ENCODE measurements at regions not wholly inside any gene's neighbourhood (a gene's known extent, or its start where the extent isn't known, plus 50 kb on each side); places are given as distances from the start of the nearest gene placed in this dataset.

- intact Hi-C loops (cut with micrococcal nuclease), result no loop called here
- Mint-ChIP-seq H3K4me1 (ENCODE audit: low read depth) (no peaks in the 10 kb centered on the region), H3K27ac (no peak overlapping the region), H3K4me3 (no peak overlapping the region), H3K27me3 (no peaks in the 10 kb centered on the region), H3K36me3 (peaks cover 3% of the 10 kb centered on the region), H3K9me3 (peaks cover 30% of the 10 kb centered on the region)
- DNase-seq, result no peak
- CTCF ChIA-PET, result no interaction called here
- POLR2A ChIA-PET, result no interaction called here
Observed at GRCh38 chr16:35639233-35640205, 2180.1 kb downstream of the TP53TG3F start.

DNA sequence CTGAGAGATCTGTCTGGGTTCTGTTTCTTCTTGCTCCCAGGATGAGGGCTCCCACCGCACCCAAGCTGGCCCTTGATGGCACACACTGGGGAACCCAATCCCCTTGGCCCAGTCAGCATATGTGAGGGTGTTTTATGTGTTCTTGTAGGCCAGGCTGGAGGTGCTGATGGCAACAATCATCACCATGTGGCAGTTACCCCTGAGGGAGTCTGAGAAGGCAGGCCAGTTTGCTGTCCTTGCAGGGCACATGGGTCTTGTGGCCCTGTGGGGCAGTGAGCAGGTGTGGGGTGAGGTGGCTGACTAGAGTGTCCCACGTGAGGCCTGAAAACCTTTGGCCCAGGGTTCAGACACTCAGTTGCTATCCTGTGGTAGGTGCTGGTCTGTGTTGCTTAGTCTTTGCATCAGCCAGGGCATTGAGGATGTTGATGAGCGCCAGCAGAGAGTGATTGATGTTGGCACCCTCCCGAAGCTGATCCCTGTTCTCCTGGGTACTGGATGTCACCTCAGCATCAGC, 2183.0 kb downstream of the TP53TG3F start:
- peaks cover 35% of the 10 kb centered on the region for H3K9me3 Mint-ChIP-seq
- peaks cover 3% of the 10 kb centered on the region for H3K36me3 Mint-ChIP-seq
- POLR2A ChIA-PET, result no interaction called here
- CTCF ChIA-PET, result no interaction called here
- no peaks in the 10 kb centered on the region for H3K4me1 Mint-ChIP-seq (ENCODE audit: low read depth)
- no peaks in the 10 kb centered on the region for H3K27me3 Mint-ChIP-seq
- no peak for DNase-seq
- H3K27ac Mint-ChIP-seq, result no peak overlapping the region
- intact Hi-C loops (cut with micrococcal nuclease), result no loop called here
- H3K4me3 Mint-ChIP-seq, result no peak overlapping the region

GRCh38 chr16:35651841-35652240, 2192.4 kb downstream of the TP53TG3F start:
- no peak for DNase-seq
- intact Hi-C loops (cut with micrococcal nuclease), result no loop called here
- Mint-ChIP-seq H3K27me3 (no peaks in the 10 kb centered on the region), H3K4me3 (no peak overlapping the region), H3K9me3 (peaks cover 21% of the 10 kb centered on the region), H3K4me1 (ENCODE audit: low read depth) (no peaks in the 10 kb centered on the region), H3K27ac (no peak overlapping the region), H3K36me3 (no peaks in the 10 kb centered on the region)
- POLR2A ChIA-PET, result no interaction called here
- CTCF ChIA-PET, result no interaction called here

- intact Hi-C loops (cut with micrococcal nuclease), result no loop called here
- no peaks in the 10 kb centered on the region for H3K36me3 Mint-ChIP-seq
- ChIA-PET CTCF (no interaction called here), POLR2A (no interaction called here)
- no peak overlapping the region for H3K4me3 Mint-ChIP-seq
- no peaks in the 10 kb centered on the region for H3K4me1 Mint-ChIP-seq (ENCODE audit: low read depth)
- no peaks in the 10 kb centered on the region for H3K27me3 Mint-ChIP-seq
- no peak for DNase-seq
- H3K9me3 Mint-ChIP-seq, result peaks cover 36% of the 10 kb centered on the region
- no peak overlapping the region for H3K27ac Mint-ChIP-seq
Observed at GRCh38 chr16:35664091-35664693, 2204.8 kb downstream of the TP53TG3F start.

- DNase-seq, result no peak
- Mint-ChIP-seq H3K9me3 (peaks cover 55% of the 10 kb centered on the region), H3K27me3 (no peaks in the 10 kb centered on the region), H3K4me1 (ENCODE audit: low read depth) (no peaks in the 10 kb centered on the region), H3K27ac (no peak overlapping the region), H3K36me3 (no peaks in the 10 kb centered on the region), H3K4me3 (no peak overlapping the region)
- ChIA-PET POLR2A (no interaction called here), CTCF (no interaction called here)
- intact Hi-C loops (cut with micrococcal nuclease), result no loop called here
Observed at GRCh38 chr16:35685085-35685484, 2225.7 kb downstream of the TP53TG3F start.

DNA sequence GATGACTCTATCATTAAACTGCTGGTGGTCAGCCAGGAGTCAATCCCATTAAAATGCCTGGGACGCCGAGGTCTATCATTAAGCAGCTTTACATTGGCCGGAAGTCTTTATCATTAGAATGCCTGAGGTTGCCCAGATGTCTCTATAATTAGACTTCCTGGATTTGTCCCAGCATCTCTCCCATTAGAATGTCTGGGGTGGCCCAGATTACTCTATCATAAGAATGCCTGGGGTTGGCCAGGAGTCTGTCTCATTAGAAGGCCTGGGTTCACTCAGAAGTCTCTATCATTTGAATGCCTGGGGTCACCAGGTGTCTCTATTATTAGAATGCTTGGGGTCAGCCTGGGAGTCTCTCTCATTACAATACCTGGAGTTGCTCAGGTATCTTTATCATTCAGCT, 2227.2 kb downstream of the TP53TG3F start:
- no peaks in the 10 kb centered on the region for H3K27me3 Mint-ChIP-seq
- no peak overlapping the region for H3K27ac Mint-ChIP-seq
- H3K9me3 Mint-ChIP-seq, result peaks cover 65% of the 10 kb centered on the region
- no peaks in the 10 kb centered on the region for H3K4me1 Mint-ChIP-seq (ENCODE audit: low read depth)
- POLR2A ChIA-PET, result no interaction called here
- intact Hi-C loops (cut with micrococcal nuclease), result no loop called here
- CTCF ChIA-PET, result no interaction called here
- H3K36me3 Mint-ChIP-seq, result peaks cover 3% of the 10 kb centered on the region
- H3K4me3 Mint-ChIP-seq, result no peak overlapping the region
- DNase-seq, result no peak

DNA sequence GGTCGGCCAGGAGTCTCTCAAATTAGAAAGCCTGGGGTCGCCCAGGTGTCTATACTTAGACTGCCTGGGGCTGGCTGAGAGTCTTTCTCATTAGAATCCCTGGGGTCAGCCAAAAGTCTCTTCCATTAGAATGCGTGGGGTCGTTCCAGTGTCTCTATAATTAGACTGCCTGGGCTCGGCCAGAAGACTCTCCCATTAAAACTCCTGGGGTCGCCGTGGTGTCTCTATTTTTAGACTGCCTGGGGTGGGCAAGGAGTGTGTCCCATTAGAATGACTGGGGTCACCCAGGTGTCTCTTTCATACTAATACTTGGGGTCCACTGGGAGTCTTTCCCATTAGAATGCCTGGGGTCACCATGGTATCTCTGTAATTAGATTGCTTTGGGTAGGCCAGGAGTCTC, 2227.7 kb downstream of the TP53TG3F start:
- Mint-ChIP-seq H3K4me1 (ENCODE audit: low read depth) (no peaks in the 10 kb centered on the region), H3K9me3 (peaks cover 66% of the 10 kb centered on the region), H3K4me3 (no peak overlapping the region), H3K27me3 (no peaks in the 10 kb centered on the region), H3K27ac (no peak overlapping the region), H3K36me3 (peaks cover 3% of the 10 kb centered on the region)
- DNase-seq, result no peak
- intact Hi-C loops (cut with micrococcal nuclease), result no loop called here
- POLR2A ChIA-PET, result no interaction called here
- CTCF ChIA-PET, result no interaction called here

DNA sequence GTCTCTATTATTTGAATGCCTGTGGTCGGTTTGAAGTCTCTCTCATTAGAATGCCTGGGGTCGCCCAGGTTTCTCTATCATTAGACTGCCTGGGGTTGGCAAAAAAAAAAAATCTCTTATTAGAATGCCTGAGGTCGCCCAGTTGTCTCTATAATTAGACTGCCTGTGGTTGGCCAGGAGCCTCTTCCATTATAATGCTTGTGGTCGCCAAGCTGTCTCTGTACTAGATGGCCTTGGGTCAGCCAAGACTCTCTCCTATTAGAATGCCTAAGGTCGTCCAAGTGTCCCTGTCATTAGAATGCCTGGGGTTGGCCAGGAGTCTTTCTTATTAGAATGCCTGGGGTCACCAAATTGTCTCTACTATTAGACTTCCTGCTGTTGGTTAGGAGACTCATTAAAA, 2228.4 kb downstream of the TP53TG3F start:
- Mint-ChIP-seq H3K27ac (no peak overlapping the region), H3K9me3 (peaks cover 71% of the 10 kb centered on the region), H3K4me1 (ENCODE audit: low read depth) (no peaks in the 10 kb centered on the region)

DNA sequence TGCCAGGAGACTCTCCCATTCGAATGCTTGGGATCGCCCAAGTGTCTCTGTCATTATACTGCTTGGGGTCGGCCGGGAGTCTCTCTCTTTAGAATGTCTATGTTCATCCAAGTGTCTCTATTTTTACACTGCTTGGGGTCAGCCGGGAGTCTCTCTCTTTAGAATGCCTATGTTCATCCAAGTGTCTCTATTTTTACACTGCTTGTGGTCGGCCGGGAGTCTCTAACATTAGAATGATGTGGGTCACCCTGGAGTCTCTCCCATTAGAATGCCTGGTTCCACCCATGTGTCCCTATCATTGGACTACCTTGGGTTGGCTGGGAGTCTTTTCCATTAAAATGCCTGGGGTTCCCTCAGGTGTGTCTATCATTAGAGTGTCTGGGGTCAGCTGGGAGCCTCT, 2230.4 kb downstream of the TP53TG3F start:
- intact Hi-C loops (cut with micrococcal nuclease), result no loop called here
- no peak overlapping the region for H3K4me3 Mint-ChIP-seq
- CTCF ChIA-PET, result no interaction called here
- no peaks in the 10 kb centered on the region for H3K27me3 Mint-ChIP-seq
- no peak for DNase-seq
- H3K9me3 Mint-ChIP-seq, result peaks cover 84% of the 10 kb centered on the region
- H3K36me3 Mint-ChIP-seq, result peaks cover 3% of the 10 kb centered on the region
- H3K4me1 Mint-ChIP-seq (ENCODE audit: low read depth), result no peaks in the 10 kb centered on the region
- POLR2A ChIA-PET, result no interaction called here
- no peak overlapping the region for H3K27ac Mint-ChIP-seq

More for the DNA sequence above, 2228.4 kb downstream of the TP53TG3F start:
- Mint-ChIP-seq H3K36me3 (peaks cover 3% of the 10 kb centered on the region), H3K27me3 (no peaks in the 10 kb centered on the region), H3K4me3 (no peak overlapping the region)
- ChIA-PET CTCF (no interaction called here), POLR2A (no interaction called here)
- no peak for DNase-seq
- intact Hi-C loops (cut with micrococcal nuclease), result no loop called here

DNA sequence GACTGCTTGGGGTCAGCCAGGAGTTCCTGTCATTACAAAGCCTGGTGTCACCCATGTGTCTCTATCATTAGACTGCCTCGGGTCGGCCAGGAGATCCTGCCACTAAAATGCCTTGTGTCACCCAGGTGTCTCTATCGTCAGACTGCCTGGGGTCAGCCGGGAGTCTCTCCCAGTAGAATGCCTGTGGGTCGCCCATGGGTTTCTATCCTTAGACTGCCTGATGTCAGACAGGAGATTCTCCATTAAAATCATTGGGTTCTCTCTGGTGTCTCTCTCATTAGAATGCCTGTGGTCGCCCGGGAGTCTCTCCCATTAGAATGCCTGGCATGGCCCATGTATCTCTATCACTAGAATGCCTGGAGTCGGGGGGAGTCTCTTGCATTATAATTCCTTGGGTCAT, 2231.0 kb downstream of the TP53TG3F start:
- no peaks in the 10 kb centered on the region for H3K27me3 Mint-ChIP-seq
- peaks cover 89% of the 10 kb centered on the region for H3K9me3 Mint-ChIP-seq
- no peak overlapping the region for H3K27ac Mint-ChIP-seq
- H3K4me1 Mint-ChIP-seq (ENCODE audit: low read depth), result no peaks in the 10 kb centered on the region
- intact Hi-C loops (cut with micrococcal nuclease), result no loop called here
- peaks cover 3% of the 10 kb centered on the region for H3K36me3 Mint-ChIP-seq
- POLR2A ChIA-PET, result no interaction called here
- CTCF ChIA-PET, result no interaction called here
- H3K4me3 Mint-ChIP-seq, result no peak overlapping the region
- no peak for DNase-seq

GRCh38 chr16:35691057-35691456, 2231.6 kb downstream of the TP53TG3F start:
- Mint-ChIP-seq H3K27ac (no peak overlapping the region), H3K27me3 (no peaks in the 10 kb centered on the region), H3K36me3 (peaks cover 3% of the 10 kb centered on the region), H3K4me3 (no peak overlapping the region), H3K4me1 (ENCODE audit: low read depth) (no peaks in the 10 kb centered on the region), H3K9me3 (peaks cover 91% of the 10 kb centered on the region)
- intact Hi-C loops (cut with micrococcal nuclease), result no loop called here
- ChIA-PET CTCF (no interaction called here), POLR2A (no interaction called here)
- DNase-seq, result no peak

DNA sequence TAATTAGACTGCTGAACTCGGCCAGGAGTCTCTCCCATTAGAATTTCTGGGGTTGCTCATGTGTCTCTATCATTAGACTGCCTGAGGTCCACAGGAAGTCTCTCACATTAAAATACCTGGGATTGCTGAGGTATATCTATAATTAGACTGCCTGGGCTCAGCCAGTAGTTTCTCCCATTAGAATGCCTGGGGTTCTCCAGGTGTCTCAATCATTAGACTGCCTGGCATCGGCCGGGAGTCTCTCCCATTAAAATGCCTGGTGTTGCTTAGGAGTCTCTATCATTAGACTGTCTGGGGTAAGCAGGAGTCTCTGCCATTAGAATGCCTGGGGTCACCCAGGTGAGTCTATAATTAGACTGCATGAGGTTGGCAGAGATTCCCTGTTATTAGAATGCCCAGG, 2233.4 kb downstream of the TP53TG3F start:
- intact Hi-C loops (cut with micrococcal nuclease), result no loop called here
- peaks cover 83% of the 10 kb centered on the region for H3K9me3 Mint-ChIP-seq
- H3K36me3 Mint-ChIP-seq, result peaks cover 3% of the 10 kb centered on the region
- ChIA-PET CTCF (no interaction called here), POLR2A (no interaction called here)
- no peaks in the 10 kb centered on the region for H3K27me3 Mint-ChIP-seq
- H3K27ac Mint-ChIP-seq, result no peak overlapping the region
- H3K4me1 Mint-ChIP-seq (ENCODE audit: low read depth), result no peaks in the 10 kb centered on the region
- no peak for DNase-seq
- H3K4me3 Mint-ChIP-seq, result no peak overlapping the region

DNA sequence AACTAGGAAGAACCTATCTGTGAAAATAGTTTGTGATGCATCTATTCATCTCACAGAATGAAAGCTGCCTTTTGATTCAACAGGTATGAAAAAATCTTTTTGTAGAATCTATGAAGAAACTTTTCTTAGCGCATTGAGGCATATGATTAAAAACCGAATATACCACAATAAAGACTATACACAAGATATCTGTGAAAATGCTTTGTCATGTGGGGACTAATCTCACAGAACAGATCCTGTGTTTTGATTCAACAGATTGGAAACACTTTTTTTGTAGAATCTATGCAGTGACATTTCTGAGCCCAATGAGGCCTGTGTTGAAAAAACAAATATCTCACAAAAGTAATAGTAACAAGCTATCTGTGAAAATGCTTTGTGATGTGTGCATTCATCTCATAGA, 2247.5 kb downstream of the TP53TG3F start:
- POLR2A ChIA-PET, result no interaction called here
- DNase-seq, result no peak
- peaks cover 28% of the 10 kb centered on the region for H3K9me3 Mint-ChIP-seq
- intact Hi-C loops (cut with micrococcal nuclease), result no loop called here
- H3K27me3 Mint-ChIP-seq, result no peaks in the 10 kb centered on the region
- no peak overlapping the region for H3K4me3 Mint-ChIP-seq
- no peak overlapping the region for H3K27ac Mint-ChIP-seq
- CTCF ChIA-PET, result no interaction called here
- H3K36me3 Mint-ChIP-seq, result no peaks in the 10 kb centered on the region
- H3K4me1 Mint-ChIP-seq (ENCODE audit: low read depth), result no peaks in the 10 kb centered on the region

All from activated CD4-positive, alpha-beta memory T cell treated with anti-CD3 and anti-CD28 coated beads for 36 hours (primary cell).